ENCODE measurements at regions not wholly inside any gene's neighbourhood (a gene's known extent, or its start where the extent isn't known, plus 50 kb on each side); places are given as distances from the start of the nearest gene placed in this dataset.
A peak's percentile ranks its signal among the peaks of the same experiment; 100 is the strongest.
"Not testable (repeated sequence)": the region's sequence is repeated elsewhere in the genome, so short reads cannot be mapped to it uniquely, and the experiment has no call there.

DNA sequence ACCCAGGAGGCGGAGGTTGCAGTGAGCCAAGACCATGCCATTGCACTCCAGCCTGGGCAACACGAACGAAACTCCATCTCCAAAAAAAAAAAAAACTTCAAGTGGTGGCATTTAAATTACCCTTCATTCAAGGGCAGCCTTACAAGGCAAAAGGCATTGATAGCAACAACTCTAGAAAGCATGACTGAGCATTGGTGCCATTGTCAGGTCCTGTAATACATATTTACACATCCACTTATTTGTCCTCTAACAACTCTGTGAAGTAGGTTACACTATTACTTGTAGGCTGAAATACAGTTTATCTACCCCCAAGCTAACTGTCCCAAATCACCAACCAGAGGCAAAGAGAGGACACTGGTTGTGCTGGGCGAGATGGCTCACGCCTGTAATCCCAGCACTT is 52.7 kb upstream of the LARP1 start:
- DNase-seq (ENCODE audit: insufficient read length, low spot score) = no peak
- FAIRE-seq = no peak

GRCh38 chr5:154701725-154702124 is 53.5 kb upstream of the LARP1 start:
- FAIRE-seq; DNase-seq (ENCODE audit: insufficient read length, low spot score): not testable (repeated sequence)

DNA sequence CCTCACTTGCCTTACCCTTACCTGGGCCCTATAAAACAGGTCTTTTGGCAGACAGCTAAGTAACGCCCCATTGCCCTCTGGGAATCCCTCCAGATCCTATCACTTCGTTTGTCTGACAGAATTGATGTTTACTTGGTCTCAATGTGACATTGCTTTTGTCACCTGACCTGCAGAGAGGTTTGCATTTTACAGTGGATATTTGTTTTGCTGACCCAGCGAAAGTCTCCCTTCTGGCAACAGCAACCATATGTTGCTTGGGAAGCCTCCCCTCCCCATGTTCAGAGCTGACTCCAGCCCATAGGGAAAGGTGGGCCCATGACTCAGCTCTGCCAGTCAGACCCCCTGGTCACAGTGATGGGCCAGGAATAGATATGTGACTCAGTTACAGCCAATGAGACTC is 54.0 kb upstream of the LARP1 start:
- no peak for DNase-seq (ENCODE audit: insufficient read length, low spot score)
- no peak for FAIRE-seq

DNA sequence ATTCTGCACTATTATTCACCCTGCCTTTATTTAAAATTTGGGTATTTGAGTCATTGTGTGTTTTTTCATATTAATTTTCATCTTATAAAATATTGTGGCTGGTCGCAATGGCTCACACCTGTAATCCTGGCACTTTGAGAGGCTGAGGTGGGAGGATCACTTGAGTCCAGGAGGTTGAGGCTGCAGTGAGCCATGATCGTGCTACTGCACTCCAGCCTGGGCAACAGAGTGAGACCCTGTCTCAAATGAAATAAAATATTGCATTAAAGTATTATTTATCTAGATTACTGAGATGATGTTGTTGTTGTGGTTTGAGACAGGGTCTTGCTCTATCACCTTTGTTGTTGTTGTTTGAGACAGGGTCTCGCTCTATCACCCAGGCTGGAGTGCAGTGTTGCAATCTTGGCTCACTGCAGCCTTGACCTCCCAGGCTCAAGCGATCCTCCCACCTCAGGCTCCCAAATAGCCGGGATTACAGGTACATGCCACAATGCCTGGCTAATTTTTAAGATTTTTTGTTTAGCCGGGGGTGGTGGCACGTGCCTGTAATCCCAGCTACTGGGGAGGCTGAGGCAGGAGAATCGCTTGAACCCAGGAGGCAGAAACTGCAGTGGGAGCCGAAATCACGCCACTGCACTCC is 54.8 kb upstream of the LARP1 start:
- FAIRE-seq; DNase-seq (ENCODE audit: insufficient read length, low spot score): not testable (repeated sequence)

DNA sequence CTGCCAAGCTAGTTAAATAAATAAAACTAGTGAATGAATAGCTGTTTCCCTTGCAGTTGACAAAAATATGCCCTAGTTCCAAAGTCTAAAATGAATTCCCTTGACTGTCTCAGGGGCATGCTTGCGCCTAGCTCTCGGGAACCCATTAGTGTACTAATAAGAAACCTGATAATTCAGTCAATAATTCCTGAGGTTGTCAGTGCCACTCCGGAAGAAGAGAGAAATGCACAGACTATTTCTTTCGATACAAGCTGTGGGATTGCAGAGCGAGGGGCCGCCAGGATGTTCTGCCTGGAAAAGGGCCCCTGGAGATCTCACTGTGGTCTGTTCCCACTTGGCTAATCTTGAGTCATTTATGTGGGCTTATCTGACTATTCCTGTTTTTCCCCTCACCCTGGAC is 56.4 kb upstream of the LARP1 start:
- FAIRE-seq (no peak), DNase-seq (ENCODE audit: insufficient read length, low spot score) (no peak)

DNA sequence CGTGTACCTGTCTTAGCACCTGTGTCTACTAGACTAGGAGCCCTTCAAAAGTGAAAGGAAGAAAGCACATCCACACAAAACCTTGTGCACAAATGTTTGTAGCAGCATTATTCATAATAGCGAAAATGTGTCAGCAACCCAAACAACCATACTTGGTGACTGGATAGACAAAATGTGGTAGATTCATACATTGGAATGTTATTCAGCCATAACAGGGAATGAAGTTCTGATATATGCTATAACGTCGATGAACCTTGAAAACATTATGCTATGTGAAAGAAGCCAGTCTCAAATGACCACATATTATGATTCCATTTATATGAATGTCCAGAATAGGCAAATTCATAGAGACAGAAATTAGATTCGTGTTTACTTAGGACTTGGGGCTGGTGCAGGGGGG is 57.8 kb upstream of the LARP1 start:
- FAIRE-seq (no peak), DNase-seq (ENCODE audit: insufficient read length, low spot score) (no peak)

GRCh38 chr5:154696891-154697290 is 58.3 kb upstream of the LARP1 start:
- DNase-seq (ENCODE audit: insufficient read length, low spot score) (no peak), FAIRE-seq (no peak)

DNA sequence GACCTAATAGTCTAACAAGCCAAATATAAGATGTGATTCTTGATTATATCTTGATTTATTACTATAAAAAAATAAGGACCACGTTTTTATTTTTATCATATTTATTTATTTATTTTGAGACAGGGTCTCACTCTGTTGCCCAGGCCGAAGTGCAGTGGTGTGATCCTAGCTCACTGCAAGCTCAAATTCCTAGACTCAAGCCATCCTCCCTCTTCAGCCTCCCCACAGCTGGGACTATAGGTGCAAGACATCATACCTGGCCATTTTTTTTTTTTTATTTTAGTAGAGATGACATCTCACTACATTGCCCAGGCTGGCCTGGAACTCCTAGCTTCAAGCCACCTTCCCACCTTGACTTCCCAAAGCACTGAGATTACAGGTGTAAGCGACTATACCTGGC is 61.0 kb upstream of the LARP1 start:
- FAIRE-seq (no peak), DNase-seq (ENCODE audit: insufficient read length, low spot score) (no peak)

GRCh38 chr5:154690488-154690887 is 64.7 kb upstream of the LARP1 start:
- DNase-seq (ENCODE audit: insufficient read length, low spot score) = no peak
- no peak for FAIRE-seq

DNA sequence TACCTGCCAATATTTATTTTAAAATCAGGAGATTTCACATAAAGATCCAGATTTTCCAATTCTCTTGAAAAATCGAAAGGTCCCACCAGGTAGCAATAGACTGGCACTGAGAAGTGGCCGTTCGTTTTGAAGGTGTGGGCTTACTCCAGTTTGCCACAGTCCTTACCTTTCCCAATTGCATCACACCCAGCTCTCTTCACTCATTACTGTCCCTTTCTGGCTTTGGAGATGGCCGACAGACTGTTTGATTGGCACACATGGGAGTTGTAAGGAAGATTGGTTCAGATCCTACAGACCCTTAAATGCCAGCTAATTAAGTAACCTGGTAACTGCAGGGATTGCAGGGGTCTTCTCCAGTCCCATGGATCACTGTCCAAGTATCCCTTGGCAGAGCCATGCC is 68.7 kb upstream of the LARP1 start:
- no peak for DNase-seq (ENCODE audit: insufficient read length, low spot score)
- no peak for FAIRE-seq

- peak; percentile 23 for DNase-seq (ENCODE audit: insufficient read length, low spot score)
- FAIRE-seq = no peak
Observed at GRCh38 chr5:154683101-154683880, 71.9 kb upstream of the LARP1 start.

GRCh38 chr5:154679501-154679900 is 75.7 kb upstream of the LARP1 start:
- FAIRE-seq (no peak), DNase-seq (ENCODE audit: insufficient read length, low spot score) (no peak)

DNA sequence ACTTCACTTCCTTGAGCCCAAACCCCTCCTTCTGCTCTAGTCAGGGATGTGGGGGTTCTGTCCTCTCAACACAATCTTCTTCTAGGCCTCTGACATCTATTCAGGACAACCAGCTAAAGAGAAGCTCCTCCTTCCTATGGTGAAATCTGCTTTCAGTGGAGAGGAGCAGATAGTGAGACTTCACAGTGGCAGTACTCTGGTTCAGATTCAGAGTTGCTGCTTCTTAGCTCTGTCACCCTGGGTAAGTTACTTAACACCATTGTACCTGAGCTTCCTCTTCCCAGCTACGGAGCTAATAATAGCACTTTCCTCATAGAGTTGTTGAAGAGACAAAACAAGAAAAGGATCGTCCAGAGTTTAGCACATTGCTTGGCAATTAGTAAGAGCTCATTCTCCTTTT is 77.3 kb upstream of the LARP1 start:
- DNase-seq (ENCODE audit: insufficient read length, low spot score) = no peak
- FAIRE-seq = no peak

GRCh38 chr5:154676508-154676907 is 78.7 kb upstream of the LARP1 start:
- DNase-seq (ENCODE audit: insufficient read length, low spot score) (no peak), FAIRE-seq (no peak)

DNA sequence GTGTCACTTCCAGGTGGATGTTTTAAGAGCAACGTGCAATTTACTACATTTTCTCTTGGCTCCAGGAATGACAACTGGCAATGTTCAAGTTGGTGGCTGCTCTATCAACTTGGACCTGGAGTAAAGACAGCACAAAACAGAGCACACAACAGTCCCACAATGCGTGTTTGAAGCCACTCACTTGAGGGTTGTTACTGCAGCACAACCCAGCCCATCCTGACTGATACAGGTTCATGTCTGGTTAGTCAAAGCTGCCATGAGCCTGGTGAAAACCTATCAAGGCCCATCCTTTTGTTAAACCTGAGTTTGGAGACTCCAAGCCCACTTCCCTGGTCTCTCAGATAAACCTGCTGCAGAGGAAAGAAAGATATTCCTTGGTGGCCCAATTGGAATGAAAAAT is 81.1 kb upstream of the LARP1 start:
- FAIRE-seq (no peak), DNase-seq (ENCODE audit: insufficient read length, low spot score) (no peak)

DNA sequence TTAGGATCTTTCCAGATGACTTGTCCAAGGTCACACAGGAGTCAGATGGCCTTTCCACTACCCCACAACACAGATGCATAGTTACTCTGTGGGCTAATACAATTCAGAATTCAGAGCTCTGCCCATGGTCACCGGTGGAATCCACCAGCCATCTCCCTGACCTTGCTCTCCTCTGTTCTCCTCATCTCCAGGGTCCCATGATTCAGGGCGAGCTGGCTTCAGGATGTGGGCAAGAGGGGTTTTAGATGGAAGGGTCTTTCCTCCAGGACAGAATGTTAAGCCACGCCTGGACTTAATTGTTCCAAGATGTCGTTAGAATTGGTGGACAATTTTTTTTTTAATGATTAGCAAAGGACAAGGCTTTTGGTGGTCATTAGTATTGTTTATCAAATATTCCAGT is 81.7 kb upstream of the LARP1 start:
- DNase-seq (ENCODE audit: insufficient read length, low spot score) (no peak), FAIRE-seq (no peak)

DNA sequence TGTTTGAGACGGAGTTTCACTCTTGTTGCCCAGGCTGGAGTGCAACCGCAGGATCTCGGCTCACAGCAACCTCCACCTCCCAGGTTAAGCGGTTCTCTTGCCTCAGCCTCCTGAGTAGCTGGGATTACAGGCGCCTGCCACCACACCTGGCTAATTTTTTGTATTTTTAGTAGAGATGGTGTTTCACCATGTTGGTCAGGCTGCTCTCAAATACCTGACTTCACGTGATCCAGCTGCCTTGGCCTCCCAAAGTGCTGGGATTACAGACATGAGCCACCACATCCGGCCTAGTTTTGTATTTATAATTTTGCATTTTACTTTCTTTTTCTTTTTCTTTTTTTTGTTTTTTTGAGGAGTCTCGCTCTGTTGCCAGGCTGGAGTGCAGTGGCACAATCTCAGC is 85.3 kb upstream of the LARP1 start:
- not testable (repeated sequence) for FAIRE-seq

DNA sequence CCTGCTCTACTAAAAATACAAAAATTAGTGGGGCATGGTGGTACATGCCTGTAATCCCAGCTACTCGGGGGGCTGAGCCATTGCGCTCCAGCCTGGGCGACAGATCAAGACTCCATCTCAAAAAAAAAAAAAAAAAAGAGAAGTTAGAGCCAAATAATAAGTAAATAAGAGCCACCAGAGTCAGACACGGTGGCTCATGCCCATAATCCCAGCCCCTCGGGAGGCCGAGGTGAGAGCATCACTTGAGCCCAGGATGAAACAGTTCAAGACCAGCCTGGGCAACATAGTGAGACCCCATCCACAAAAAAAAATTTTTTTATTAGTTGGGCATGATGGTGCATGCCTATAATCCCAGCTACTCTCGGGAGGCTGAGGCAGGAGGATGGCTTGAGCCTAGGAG is 85.8 kb upstream of the LARP1 start:
- FAIRE-seq = no peak
- no peak for DNase-seq (ENCODE audit: insufficient read length, low spot score)

More for the DNA sequence above, 85.3 kb upstream of the LARP1 start:
- DNase-seq (ENCODE audit: insufficient read length, low spot score) = not testable (repeated sequence)

GRCh38 chr5:154664869-154665268 is 90.3 kb upstream of the LARP1 start:
- FAIRE-seq (no peak), DNase-seq (ENCODE audit: insufficient read length, low spot score) (no peak)

- no peak for FAIRE-seq
- no peak for DNase-seq (ENCODE audit: insufficient read length, low spot score)
Observed at GRCh38 chr5:154663424-154663823, 91.8 kb upstream of the LARP1 start.

- FAIRE-seq = no peak
- no peak for DNase-seq (ENCODE audit: insufficient read length, low spot score)
Observed at GRCh38 chr5:154654486-154655371, 100.4 kb upstream of the LARP1 start.

All from HTR-8/SVneo (cell line).